NCI-H748 (cell line): ENCODE measurements at regions not wholly inside any gene's neighbourhood (a gene's known extent, or its start where the extent isn't known, plus 50 kb on each side); places are given as distances from the start of the nearest gene placed in this dataset.

Experiments
- DNase-seq: peaks from one replicate; lab custom pipeline; 2025; ENCODE audit not compliant: unreplicated experiment; lab: John Stamatoyannopoulos, UW

DNA sequence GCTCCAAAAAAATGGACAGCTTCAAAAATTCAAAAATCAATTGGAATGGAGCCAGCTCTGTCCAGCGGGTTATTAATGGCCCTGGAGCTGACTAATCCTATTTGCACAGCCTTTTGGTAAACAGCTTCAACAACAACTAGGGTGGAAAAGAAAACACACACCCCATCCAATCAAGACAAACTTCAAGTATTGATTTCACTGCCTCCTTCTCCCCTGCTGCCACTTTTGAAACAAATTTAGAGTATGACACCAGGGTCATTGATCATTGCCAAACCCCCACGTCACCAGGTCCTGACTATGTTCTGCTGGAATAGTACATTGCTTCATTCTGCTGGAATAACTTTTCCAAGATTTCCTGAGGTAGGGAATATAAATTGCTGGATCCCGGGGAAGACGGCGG is 56.8 kb upstream of the GTF3A start:
- DNase-seq = peak; percentile 75

DNA sequence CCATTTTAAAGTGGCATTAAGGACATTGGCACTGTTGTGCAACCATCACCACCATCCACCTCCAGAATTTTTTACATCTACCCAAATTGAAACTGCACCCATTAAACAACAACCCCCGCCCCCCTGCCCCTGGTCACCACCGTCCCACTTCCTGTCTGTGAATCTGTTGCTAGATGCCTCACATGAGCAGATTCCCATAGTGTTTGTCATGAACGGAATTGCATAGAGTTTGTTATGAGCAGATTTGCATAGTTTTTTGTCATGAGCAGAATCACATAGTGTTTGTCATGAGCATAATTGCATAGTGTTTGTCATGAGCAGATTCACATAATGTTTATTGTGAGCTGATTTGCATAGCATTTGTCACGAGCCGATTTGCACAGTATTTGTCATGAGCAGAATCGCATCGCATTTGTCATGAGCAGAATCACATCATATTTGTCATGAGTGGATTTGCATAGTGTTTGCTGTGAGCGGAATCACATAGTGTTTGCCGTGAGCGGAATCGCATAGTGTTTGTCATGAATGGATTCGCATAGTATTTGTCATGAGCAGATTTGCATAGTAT is 54.0 kb upstream of the GTF3A start:
- DNase-seq = no peak

DNA sequence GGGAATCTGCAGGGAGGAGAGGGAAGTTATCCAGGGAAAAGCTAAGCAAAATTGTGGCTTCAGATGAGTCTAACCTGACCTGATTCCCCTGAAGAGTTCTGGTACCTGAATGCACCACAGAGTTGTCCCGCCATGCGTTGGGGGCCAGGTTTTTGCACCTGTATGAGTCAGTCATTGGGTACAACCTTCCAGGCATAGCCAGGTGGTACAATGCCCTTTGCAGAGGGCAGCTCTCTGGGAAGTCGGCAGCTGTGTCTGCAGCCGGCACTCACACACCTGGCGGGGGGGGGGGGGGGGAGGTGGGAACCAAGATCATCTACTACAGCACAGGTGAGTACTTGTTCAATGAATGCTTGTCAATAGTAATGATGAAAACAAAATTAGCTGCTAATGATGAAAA is 52.5 kb upstream of the GTF3A start:
- DNase-seq = peak; percentile 98

DNA sequence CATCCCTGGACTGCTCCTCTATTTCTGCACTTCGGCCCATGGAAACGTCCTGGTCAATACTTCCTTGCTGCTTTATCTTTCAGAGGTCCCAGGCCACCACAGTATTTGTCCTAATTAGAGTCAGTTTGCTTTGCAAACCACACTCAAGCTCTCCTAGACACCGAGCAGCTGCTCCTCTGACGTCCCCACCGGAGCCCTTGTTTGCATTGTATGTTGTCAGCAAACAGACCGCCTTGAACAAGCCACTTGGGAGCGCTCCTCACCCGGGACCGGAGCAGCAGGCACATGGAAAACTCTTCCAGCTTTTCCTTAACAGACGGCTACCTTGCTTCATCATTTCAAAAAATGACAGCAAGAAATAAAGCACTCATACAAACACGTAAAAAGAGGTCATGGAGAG is 51.5 kb upstream of the GTF3A start:
- peak; percentile 100 for DNase-seq

DNA sequence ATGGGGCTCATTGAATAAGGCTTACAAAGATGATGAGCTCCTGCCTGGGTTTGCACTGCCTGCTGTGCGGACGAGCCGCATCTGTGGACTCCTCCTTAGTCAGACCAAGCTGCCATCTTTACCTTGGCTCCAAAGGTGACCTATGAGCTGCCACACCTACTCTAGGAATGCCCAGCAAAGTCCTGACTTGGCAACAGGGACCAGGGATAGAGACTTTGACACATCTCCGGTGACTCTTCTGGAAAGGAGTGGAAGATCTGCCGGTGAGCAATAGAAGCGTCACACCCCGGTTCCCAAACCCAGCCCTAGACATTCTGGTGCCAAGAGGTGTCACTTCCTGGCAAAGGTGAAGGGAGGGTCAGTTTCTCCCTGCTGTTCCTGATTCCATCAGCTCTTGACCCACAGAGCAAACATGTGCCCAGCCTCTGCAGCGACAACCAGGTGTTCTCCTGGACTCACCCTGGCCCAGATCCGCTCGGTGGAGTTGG is 50.2 kb upstream of the GTF3A start:
- DNase-seq = no peak
